Lung (tissue), 11 donors: ENCODE measurements at regions not wholly inside any gene's neighbourhood (a gene's known extent, or its start where the extent isn't known, plus 50 kb on each side); places are given as distances from the start of the nearest gene placed in this dataset.

ENCODE experiments used
- ATAC-seq: fragments of 200-7000 bp; cut with Tn5 transposase; one replicate; pipeline ENCODE4 v1.9.1; 2020; ENCODE audit warnings: moderate number of reproducible peaks; ENCODE audit not compliant: insufficient read depth, low FRiP score
- DNase-seq, 3 donors: peaks; one replicate each; pipeline ENCODE4 v3.0.0-alpha.2; 2013 to 2017
- H3K27ac ChIP-seq, 2 donors: one replicate each; pipeline ENCODE4 v1.5.1; 2013; ENCODE audit warnings: mild to moderate bottlenecking in 2 of 2, moderate library complexity in 2 of 2, control low read depth in 1 of 2, inconsistent platforms in 1 of 2, low read depth in 1 of 2, low read length in 1 of 2
- H3K27me3 ChIP-seq, 3 donors: one replicate each; pipeline ENCODE4 v1.5.1; 2013; ENCODE audit warnings: low read length in 2 of 3; ENCODE audit not compliant: control insufficient read depth in 3 of 3, insufficient read depth in 3 of 3
- H3K36me3 ChIP-seq, 4 donors: one replicate each; pipeline ENCODE4 v1.5.1; 2013; ENCODE audit warnings: low read length in 4 of 4, mild to moderate bottlenecking in 1 of 4, moderate library complexity in 1 of 4; ENCODE audit not compliant: control insufficient read depth in 4 of 4, insufficient read depth in 4 of 4
- H3K4me1 ChIP-seq, 5 donors: one replicate each; pipeline ENCODE4 v1.5.1; 2013; ENCODE audit warnings: low read length in 5 of 5, mild to moderate bottlenecking in 2 of 5, moderate library complexity in 1 of 5; ENCODE audit not compliant: control insufficient read depth in 5 of 5, insufficient read depth in 5 of 5
- H3K4me3 ChIP-seq: one replicate; pipeline ENCODE4 v1.5.1; 2013; ENCODE audit warnings: mild to moderate bottlenecking, control low read depth, moderate library complexity
- H3K9ac ChIP-seq, 2 donors: one replicate each; pipeline ENCODE4 v1.5.1; 2013; ENCODE audit warnings: low read length in 2 of 2, control low read depth in 1 of 2; ENCODE audit not compliant: insufficient read depth in 1 of 2
- H3K9me3 ChIP-seq, 4 donors: one replicate each; pipeline ENCODE4 v1.5.1; 2013; ENCODE audit warnings: low read length in 3 of 4, mild to moderate bottlenecking in 1 of 4, moderate library complexity in 1 of 4; ENCODE audit not compliant: control insufficient read depth in 4 of 4, insufficient read depth in 3 of 4
- CTCF ChIP-seq: IDR thresholded peaks from 2 replicates; pipeline ENCODE4 v1.5.1; 2012; ENCODE audit warnings: mild to moderate bottlenecking; ENCODE audit errors: control extremely low read depth, extremely low read depth
- WGBS, 2 donors: extraction: QIAGEN DNeasy Blood & Tissue Kit; methylation state at CpG; one replicate each; pipeline ENCODE4 v1.1.7; 2013; 5-methylcytosine and 5-hydroxymethylcytosine counted together
- donor health status: control.
- donor health status: control.
- donor health status: Bipolar disorder and iron deficiency.
- donor health status: healthy.
- donor health status: DM: yes; HTN: yes; CAD: no.

- Histone ChIP-seq H3K9me3 (no peaks in the 10 kb centered on the region), H3K36me3 (no peaks in the 10 kb centered on the region), H3K4me1 (no peaks in the 10 kb centered on the region), H3K27me3 (no peaks in the 10 kb centered on the region), H3K4me3 (no peak overlapping the region), H3K9ac (no peak overlapping the region), H3K27ac (no peak overlapping the region)
- TF ChIP-seq CTCF = no peak
- 75 to 82% methylated on average over 3 of the region's 3 CpGs for WGBS, 2 donors
- DNase-seq (no peak), ATAC-seq (no peak)
Observed at GRCh38 chr9:71393005-71393404, 271.6 kb upstream of the TRPM3 start.

DNA sequence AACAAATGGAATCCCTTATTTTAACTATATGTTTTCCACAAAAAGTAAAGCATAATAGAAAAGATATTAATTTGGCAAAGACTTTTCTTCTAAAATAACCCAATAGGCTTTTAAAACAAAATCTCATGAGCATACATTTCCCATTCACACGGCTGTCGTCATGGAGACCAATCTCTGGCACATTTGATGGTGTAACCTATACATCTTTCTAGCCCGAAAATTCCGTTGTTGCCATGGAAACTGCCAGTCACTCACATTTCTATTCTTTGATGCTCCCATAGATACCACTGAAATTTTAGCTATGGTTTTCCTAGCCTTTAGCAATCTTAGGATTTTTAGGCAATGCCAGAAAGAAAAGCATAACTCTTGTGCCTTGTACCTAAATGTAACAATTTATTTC lies 262.9 kb upstream of the TRPM3 start:
- TF ChIP-seq CTCF = no peak
- 73 to 83% methylated on average over 4 of the region's 4 CpGs for WGBS, 2 donors

DNA sequence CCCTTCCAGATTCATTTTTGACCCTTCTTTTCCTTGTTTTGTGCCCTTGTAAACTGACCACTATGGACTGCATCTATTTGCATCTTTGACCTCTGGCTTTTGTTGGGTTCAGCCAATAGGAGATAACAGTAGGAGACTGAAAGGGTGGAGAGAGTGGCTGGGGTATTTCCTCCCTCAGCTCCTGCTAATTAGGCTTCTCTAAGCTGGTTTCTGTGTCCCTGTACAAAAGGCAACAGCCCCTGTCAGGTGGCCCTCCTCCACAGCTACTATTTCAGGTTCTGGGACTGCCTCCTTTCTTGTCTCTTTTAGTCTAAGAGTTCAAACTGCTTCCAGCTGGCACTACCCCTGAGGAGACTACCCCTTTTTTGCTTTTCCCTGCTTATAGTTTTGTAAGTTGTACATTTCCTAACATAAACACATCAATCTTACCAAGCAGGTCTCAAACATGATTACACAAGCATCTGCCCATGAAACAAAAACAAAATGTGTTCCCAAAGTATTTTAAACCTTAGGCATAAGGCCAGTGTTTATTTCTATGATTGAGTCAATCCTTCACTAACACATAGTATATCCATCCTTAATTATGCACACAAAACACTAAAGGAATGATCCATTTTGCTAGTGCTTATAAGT lies 262.0 kb upstream of the TRPM3 start:
- no peak overlapping the region for H3K4me3 ChIP-seq
- H3K27ac ChIP-seq = no peak overlapping the region
- no peak for TF ChIP-seq CTCF
- no peaks in the 10 kb centered on the region for H3K27me3 ChIP-seq
- DNase-seq (peak in 1 of 3 donors; percentile 2), ATAC-seq (no peak)
- H3K36me3 ChIP-seq = no peaks in the 10 kb centered on the region
- peaks cover 0 to 4% (median 0%) of the 10 kb centered on the region in 5 donors for H3K4me1 ChIP-seq
- no peaks in the 10 kb centered on the region for H3K9me3 ChIP-seq
- H3K9ac ChIP-seq = no peak overlapping the region

More for the DNA sequence above, 262.9 kb upstream of the TRPM3 start:
- DNase-seq (no peak), ATAC-seq (no peak)
- Histone ChIP-seq H3K9me3 (no peaks in the 10 kb centered on the region), H3K36me3 (no peaks in the 10 kb centered on the region), H3K4me3 (no peak overlapping the region), H3K4me1 (peaks cover 0 to 4% (median 0%) of the 10 kb centered on the region in 5 donors), H3K27ac (no peak overlapping the region), H3K9ac (no peak overlapping the region), H3K27me3 (no peaks in the 10 kb centered on the region)

DNA sequence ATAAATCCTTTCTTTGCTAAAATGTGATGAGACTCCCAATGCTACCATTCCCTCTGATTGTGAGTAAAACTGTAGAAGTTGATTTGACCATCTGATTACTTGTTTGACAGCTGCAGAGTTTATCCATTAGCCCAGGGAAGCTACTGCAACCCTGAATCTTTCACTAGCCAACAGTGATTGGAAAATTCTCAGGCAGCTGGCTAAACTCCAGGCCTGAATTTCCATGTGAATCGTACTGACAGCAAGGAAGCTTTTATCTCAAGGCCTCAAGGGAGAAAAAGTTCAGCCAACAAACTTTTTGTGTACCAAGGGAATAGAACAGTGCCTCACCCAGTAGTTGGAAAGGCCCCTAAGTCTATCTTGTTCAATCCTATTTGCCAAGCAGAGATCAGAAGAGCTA lies 246.7 kb upstream of the TRPM3 start:
- WGBS, 2 donors = 20 to 50% methylated on average over 1 of the region's 1 CpG
- Histone ChIP-seq H3K9me3 (peaks cover 0 to 6% (median 0%) of the 10 kb centered on the region in 4 donors), H3K4me1 (peaks cover 0 to 2% (median 0%) of the 10 kb centered on the region in 5 donors), H3K36me3 (no peaks in the 10 kb centered on the region), H3K27ac (no peak overlapping the region), H3K27me3 (no peaks in the 10 kb centered on the region), H3K9ac (no peak overlapping the region), H3K4me3 (no peak overlapping the region)
- TF ChIP-seq CTCF = no peak
- no peak for DNase-seq
- no peak for ATAC-seq
